Breast epithelium (tissue), 4 donors: ENCODE measurements at regions not wholly inside any gene's neighbourhood (a gene's known extent, or its start where the extent isn't known, plus 50 kb on each side); places are given as distances from the start of the nearest gene placed in this dataset.

Experiments
- DNase-seq, 2 donors: peaks; one replicate each; pipeline ENCODE4 v3.0.0-alpha.2; 2019; ENCODE audit warnings: low spot score in 2 of 2
- H3K27ac ChIP-seq, 2 donors: fragments of 200-600 bp; sonication (generic) in 1 of 2; one replicate each; pipeline ENCODE4 v1.5.1; 2016 to 2019; ENCODE audit warnings: mild to moderate bottlenecking in 1 of 2
- H3K27me3 ChIP-seq, 2 donors: fragments of 200-600 bp; sonication (generic) in 1 of 2; one replicate each; pipeline versions ENCODE4 v1.5.1 to v1.6.0; 2017 to 2019; ENCODE audit warnings: control low read depth in 1 of 2, mild to moderate bottlenecking in 1 of 2
- H3K36me3 ChIP-seq: fragments of 200-600 bp; one replicate; pipeline ENCODE4 v1.5.1; 2019
- H3K4me1 ChIP-seq, 2 donors: fragments of 200-600 bp; sonication (generic); one replicate each; pipeline ENCODE4 v1.5.1; 2016 to 2019; ENCODE audit warnings: control low read depth in 1 of 2
- H3K4me3 ChIP-seq, 3 donors: fragments of 200-600 bp; sonication (generic); 1 replicate in 2 of 3; 2 replicates in 1 of 3; pipeline ENCODE4 v1.5.1; 2016 to 2019; ENCODE audit warnings: mild to moderate bottlenecking in 3 of 3, moderate library complexity in 2 of 3
- H3K9me3 ChIP-seq, 2 donors: fragments of 200-600 bp; sonication (generic) in 1 of 2; one replicate each; pipeline ENCODE4 v1.5.1; 2016 to 2019; ENCODE audit warnings: control low read depth in 1 of 2
- POLR2A ChIP-seq: fragments of 450-650 bp; IDR thresholded peaks from one replicate; pipeline ENCODE4 v1.6.1; 2016; ENCODE audit warnings: antibody characterized with exemption, mild to moderate bottlenecking, moderate library complexity
- POLR2AphosphoS5 ChIP-seq, 3 donors: sonication (generic); formaldehyde crosslinking; IDR thresholded peaks; one replicate each; pipeline ENCODE4 v1.6.1; 2017; ENCODE audit warnings: antibody characterized with exemption in 3 of 3
- intact Hi-C: fragments of 100-400 bp; cut with DNase I; formaldehyde crosslinking; loops from one replicate; pipeline ENCODE4 v1.15.1; 2023; ENCODE audit warnings: low total_unique reads
- TF ChIP-seq, protein P1 (sequence below), 3 donors: fragments of 450-650 bp; IDR thresholded peaks; one replicate each; pipeline ENCODE4 v1.5.1; 2016 to 2017; ENCODE audit warnings: antibody characterized with exemption in 3 of 3, mild to moderate bottlenecking in 3 of 3, moderate library complexity in 3 of 3

DNA sequence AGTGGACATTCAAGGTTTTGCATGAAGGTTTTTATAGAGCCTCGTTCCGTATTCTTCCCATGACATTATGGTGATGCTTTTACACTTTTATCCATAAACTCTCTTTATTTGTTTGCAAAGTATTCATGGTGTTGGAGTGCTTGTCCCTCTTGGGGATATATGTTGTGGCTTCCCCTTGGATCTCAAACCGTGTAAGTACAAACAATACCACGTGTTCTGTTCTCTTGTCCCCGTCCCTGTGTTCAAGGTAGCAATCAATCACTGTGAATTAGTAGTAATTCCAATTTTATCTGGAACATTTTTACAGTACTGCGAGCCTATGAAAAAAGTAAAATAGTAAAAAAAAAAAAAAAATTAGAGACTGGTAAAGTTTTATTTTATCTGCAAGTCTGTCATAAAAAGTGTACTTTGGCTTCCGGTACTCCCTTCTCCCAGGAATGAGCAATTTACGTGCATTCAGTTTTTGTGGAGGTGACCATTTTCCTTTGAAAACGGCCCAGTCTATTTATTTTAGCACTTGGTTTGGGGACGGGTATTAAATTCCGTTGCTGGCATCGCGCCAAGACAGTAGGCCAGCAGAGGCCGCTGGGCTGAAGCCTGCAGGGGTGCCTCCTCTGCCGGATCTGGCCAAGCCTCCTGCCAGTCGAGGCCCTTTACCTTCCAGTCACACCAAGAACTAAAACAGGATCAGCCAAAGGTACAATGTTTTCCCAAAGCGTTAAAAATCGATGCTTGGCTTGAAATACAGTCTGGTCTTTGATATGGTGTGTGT lies 175.7 kb downstream of the SOCS6 start:
- Histone ChIP-seq H3K4me1 (peaks cover 0 to 6% of the 10 kb centered on the region in 2 donors), H3K36me3 (no peaks in the 10 kb centered on the region), H3K9me3 (no peaks in the 10 kb centered on the region), H3K4me3 (peak overlapping the region; percentile 8 to 47 (median 34)), H3K27ac (no peak overlapping the region), H3K27me3 (peaks cover 0 to under 1% of the 10 kb centered on the region in 2 donors)
- DNase-seq = peak in 1 of 2 donors; percentile 23
- intact Hi-C loops = no loop called here
- TF ChIP-seq POLR2A = no peak
- no peak for TF ChIP-seq POLR2AphosphoS5 (IDR thresholded peaks at IDR 0.05)
- TF ChIP-seq, protein P1, sequence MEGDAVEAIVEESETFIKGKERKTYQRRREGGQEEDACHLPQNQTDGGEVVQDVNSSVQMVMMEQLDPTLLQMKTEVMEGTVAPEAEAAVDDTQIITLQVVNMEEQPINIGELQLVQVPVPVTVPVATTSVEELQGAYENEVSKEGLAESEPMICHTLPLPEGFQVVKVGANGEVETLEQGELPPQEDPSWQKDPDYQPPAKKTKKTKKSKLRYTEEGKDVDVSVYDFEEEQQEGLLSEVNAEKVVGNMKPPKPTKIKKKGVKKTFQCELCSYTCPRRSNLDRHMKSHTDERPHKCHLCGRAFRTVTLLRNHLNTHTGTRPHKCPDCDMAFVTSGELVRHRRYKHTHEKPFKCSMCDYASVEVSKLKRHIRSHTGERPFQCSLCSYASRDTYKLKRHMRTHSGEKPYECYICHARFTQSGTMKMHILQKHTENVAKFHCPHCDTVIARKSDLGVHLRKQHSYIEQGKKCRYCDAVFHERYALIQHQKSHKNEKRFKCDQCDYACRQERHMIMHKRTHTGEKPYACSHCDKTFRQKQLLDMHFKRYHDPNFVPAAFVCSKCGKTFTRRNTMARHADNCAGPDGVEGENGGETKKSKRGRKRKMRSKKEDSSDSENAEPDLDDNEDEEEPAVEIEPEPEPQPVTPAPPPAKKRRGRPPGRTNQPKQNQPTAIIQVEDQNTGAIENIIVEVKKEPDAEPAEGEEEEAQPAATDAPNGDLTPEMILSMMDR (IDR thresholded peaks at IDR 0.05) = no peak

DNA sequence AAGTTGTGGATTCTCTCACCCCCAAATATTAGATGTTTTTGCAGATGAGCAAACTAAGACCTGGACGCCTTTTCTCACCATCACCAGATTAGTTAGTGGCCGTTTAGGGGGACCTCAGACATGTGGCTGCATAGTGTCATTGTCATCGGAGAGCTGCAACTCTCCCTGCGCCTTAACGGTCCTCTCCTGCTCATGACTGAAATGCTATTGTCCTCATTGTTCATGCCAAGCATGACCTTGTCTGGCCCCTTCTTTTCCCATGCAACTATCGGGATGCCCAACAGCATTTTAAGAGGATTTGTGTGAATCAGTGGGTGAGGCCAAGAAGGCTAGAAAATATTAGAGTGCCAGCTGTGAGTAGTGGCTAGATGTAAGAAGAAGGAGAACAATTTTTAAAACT lies 174.2 kb downstream of the SOCS6 start:
- Histone ChIP-seq H3K27me3 (peaks cover 0 to 3% of the 10 kb centered on the region in 2 donors), H3K4me1 (peaks cover 0 to 6% of the 10 kb centered on the region in 2 donors), H3K27ac (no peak overlapping the region), H3K9me3 (no peaks in the 10 kb centered on the region), H3K36me3 (no peaks in the 10 kb centered on the region), H3K4me3 (no peak overlapping the region)
- TF ChIP-seq, protein P1 (IDR thresholded peaks at IDR 0.05) = no peak
- no peak for TF ChIP-seq POLR2AphosphoS5 (IDR thresholded peaks at IDR 0.05)
- no peak for TF ChIP-seq POLR2A
- intact Hi-C loops = no loop called here
- DNase-seq = no peak

DNA sequence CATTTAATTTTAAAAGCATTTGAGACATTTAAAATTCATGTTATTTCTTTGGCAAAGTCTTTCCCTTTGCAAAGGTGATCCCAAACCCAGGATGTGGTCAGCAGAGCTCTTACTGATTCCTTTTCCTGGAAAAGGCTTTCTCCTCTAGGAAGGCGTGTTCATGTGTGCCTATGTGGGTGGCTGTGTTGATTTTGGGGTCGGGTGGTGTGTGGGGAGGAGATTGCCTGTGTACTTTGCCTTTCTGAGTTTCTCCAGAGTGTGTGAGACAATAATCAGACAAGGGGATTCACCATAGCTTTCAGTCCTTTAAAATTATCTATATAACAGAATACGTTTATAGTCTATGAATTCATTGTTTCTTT lies 173.2 kb downstream of the SOCS6 start:
- intact Hi-C loops = no loop called here
- no peaks in the 10 kb centered on the region for H3K36me3 ChIP-seq
- no peak for DNase-seq
- peaks cover 0 to 6% of the 10 kb centered on the region in 2 donors for H3K4me1 ChIP-seq
- H3K27me3 ChIP-seq = peaks cover 0 to 3% of the 10 kb centered on the region in 2 donors
- no peaks in the 10 kb centered on the region for H3K9me3 ChIP-seq
- TF ChIP-seq, protein P1 (IDR thresholded peaks at IDR 0.05) = no peak
- TF ChIP-seq POLR2AphosphoS5 (IDR thresholded peaks at IDR 0.05) (no peak), POLR2A (no peak)
- H3K4me3 ChIP-seq = no peak overlapping the region
- no peak overlapping the region for H3K27ac ChIP-seq

DNA sequence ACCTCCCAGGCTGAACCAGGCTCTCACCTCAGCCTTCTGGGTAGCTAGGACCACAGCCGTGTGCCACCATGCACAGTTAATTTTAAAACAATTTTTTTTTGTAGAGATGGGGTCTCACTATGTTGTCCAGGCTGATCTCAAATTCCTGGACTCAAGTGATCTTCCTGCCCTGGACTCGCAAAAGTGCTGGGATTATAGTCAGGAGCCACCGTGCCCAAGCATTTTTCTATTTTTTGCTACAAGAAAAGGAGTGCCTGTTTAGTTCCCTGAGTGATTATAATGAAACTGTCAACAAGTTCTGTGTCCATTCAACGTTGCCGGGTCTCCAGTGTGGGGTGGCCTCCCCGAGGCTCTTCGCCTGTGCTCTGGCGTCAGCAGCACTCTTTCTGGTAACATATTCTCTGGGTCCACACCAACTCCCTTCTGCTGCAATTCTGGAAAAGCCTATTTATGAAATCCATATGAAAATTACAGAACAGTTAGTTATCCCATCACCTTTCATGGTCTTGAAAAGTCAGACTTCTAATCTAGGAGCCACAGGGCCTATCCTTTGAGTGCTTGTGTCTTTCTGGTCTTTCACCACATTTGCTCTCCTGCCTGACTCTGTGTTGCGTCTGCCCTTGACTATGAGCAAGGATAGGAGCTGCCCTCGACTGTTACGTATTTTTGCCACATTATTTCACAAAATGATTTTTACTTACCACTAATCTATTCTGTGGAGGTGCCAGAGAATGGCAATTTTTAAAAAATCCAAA lies 172.7 kb downstream of the SOCS6 start:
- Histone ChIP-seq H3K4me1 (peaks cover 0 to 6% of the 10 kb centered on the region in 2 donors), H3K27me3 (peaks cover 0 to 3% of the 10 kb centered on the region in 2 donors), H3K27ac (no peak overlapping the region), H3K9me3 (no peaks in the 10 kb centered on the region), H3K4me3 (no peak overlapping the region), H3K36me3 (no peaks in the 10 kb centered on the region)
- TF ChIP-seq, protein P1 (IDR thresholded peaks at IDR 0.05) = no peak
- no peak for TF ChIP-seq POLR2A
- no peak for TF ChIP-seq POLR2AphosphoS5 (IDR thresholded peaks at IDR 0.05)
- no peak for DNase-seq
- intact Hi-C loops = no loop called here

DNA sequence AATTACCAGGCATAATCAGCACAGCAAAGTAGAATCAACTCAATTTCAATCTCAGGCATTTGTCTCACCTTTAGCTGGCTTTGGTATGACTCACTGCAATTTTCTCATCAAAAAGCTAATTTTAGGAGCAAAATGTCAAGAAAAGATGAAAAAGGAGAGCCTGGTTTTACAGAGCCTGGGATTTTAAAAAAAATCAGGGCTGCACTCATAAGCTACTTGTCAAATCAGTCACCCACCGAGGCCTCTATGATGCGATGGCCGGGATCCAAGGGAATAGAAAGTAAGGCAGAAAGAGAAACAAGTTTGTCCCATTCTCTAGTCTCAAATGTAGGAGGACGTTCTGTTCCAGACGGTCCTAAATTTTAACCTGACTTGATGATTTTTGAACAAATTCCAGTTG lies 170.9 kb downstream of the SOCS6 start:
- H3K4me3 ChIP-seq = no peak overlapping the region
- peaks cover 0 to 6% of the 10 kb centered on the region in 2 donors for H3K4me1 ChIP-seq
- H3K27me3 ChIP-seq = peaks cover 0 to 3% of the 10 kb centered on the region in 2 donors
- H3K27ac ChIP-seq = no peak overlapping the region
- no peaks in the 10 kb centered on the region for H3K9me3 ChIP-seq
- TF ChIP-seq, protein P1 (IDR thresholded peaks at IDR 0.05) = no peak
- TF ChIP-seq POLR2AphosphoS5 (IDR thresholded peaks at IDR 0.05) = no peak
- no peak for TF ChIP-seq POLR2A
- intact Hi-C loops = no loop called here
- DNase-seq = no peak
- H3K36me3 ChIP-seq = no peaks in the 10 kb centered on the region
